T-helper 1 cell (primary cell): ENCODE measurements at regions not wholly inside any gene's neighbourhood (a gene's known extent, or its start where the extent isn't known, plus 50 kb on each side); places are given as distances from the start of the nearest gene placed in this dataset.

Experiments
- DNase-seq, 5 donors: peaks; one replicate each; pipeline ENCODE4 v3.0.0-alpha.2; 2012 to 2020

DNA sequence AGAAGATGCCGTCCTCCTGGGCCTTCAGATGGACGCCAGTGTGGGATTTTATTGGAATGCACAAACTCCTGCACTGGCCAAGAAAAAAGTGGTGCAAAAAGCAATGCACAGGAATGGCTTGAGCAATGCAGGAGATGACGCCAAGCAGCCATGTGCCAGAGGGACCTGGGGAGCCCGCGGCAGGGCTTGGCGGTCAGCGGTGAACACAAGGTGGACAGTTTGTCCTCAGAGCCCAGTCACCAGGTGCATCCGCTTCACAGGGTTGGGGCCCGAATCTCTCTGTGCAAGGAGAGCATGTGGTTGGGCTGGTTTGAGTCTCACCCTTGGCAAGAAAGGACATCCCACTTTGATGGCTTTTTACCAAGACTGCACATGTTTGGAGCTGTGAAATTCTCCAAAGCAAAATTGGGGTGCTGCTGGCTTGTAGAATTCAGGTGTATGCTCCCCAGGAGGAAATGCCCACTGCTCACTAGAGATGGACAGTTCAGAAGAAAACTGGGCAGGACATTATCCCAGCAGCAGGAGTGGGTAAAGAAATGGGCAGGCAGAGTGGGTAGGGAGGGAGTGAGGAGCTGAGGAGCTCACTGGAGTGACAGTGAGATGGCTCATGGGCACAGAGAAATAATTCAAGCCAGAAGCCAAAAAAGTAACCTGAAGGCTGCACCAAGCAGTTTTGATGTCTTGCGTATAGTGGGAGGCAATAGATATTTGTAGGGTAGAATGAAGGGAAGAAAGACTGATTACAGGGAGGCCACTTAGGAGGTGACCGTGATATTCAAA, 463.9 kb downstream of the MTRR start:
- no peak for DNase-seq

DNA sequence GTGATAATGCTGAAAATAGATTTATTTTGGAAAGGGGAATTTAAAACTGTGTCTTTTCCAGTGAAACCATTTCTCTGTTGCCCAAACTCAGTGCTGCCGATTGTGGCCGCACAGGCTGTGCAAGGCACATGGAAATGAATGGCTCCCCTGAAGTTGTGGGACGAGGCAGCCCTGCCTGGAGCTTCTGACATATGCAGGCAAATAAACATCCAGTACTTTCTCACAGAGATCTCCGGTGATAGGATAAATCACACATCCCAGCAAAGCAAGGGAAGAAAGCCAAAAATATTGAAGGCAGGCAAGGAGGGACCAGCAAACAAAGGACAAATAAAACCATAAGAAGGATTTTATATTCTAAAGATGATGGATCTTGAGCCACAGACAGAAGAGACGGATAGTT, 464.5 kb downstream of the MTRR start:
- DNase-seq = no peak

DNA sequence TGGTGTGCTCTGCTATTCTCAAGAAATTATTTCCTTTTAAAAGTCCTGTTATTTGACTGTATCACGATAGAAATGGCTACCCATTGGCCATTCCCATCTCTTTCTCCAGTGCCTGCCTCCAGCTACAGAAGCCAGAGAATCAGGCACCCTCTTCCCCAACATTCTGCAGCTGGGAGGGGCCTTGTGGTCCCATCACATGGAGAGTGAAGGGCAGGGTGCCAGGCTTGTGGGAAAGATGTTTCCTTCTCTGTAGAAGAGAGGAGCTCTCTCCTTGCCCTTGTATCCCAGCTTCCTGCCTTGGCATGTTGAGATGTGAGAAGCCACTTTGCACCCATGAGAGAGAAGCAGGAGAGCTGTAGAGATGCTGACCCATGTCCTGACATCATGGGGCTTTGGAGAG, 465.0 kb downstream of the MTRR start:
- DNase-seq = no peak

DNA sequence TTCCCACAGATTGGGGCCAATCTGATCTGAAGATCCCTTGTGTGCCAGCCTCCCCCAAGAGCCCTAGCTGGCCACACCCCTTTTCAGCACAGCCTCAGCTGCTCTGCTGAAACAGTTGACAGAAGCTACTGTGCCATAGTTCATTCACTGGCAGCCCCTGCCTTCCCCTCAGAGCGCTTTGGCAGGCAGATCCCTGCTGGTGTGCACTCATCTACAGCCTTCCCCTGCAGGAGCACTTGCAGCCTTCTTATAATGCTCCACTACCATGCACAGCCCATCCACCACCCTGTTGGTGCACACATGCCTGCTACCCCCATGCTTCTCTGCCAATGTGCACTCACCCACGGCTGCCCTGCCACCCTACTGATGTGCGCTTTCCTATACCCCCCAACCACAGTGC, 471.3 kb downstream of the MTRR start:
- DNase-seq = no peak

DNA sequence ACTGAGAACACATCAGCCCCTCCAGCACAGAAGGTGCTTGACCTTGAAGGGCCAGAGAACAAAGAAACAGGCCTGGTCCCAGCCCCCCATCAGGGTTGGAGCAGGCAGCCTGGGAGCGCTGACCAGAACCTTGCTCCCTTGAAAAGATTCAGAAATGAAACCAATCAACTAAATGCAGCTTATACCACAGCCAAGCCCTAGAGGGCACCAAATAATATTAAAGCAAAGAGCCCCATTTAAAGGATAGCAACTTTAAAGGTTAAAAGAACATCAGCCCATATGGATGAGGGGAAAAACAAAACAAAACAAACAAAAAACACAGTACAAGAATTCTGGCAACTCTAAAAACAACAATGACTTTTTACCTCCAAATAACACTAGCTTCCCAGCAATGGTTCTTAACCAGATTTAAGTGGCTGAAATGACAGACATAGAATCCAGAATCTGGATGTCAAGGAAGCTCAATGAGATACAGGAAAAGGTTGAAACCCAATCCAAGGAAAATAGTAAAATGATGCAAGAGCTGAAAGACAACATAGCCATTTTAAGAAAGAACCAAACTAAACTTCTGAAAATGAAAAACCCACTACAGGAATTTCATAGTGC, 471.9 kb downstream of the MTRR start:
- no peak for DNase-seq

DNA sequence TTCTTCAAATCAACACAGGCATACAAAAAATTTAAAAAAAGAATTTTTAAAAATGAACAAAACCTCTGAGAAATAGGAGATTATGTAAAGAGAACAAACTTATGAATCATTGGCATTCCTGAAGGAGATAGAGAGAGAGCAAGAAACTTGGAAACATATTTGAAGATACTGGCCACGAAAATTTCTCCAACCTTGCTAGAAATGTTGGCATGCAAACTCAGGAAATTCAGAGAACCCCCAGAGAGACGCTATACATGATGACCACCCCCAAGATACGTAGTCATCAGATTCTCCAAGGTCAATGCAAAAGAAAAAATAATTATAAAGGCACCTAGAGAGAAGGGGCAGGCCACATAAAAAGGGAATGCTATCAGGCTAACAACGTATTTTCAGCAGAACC, 472.5 kb downstream of the MTRR start:
- no peak for DNase-seq

DNA sequence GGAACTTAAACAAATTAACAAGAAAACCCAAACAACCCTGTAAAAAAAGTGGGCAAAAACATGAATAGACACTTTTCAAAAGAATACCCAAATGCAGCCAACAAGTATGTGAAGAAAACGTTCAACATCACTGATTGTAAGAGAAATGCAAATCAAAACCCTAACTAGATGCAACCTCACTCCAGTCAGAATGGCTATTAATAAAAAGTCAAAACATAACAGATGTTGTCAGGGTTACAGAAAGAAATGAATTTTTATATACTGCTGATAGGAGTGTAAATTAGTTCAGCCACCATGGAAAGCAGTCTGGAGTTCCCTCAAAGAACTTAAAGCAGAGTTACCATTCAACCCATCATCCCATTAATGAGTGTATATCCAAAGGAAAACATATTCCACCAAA, 479.0 kb downstream of the MTRR start:
- DNase-seq = no peak

DNA sequence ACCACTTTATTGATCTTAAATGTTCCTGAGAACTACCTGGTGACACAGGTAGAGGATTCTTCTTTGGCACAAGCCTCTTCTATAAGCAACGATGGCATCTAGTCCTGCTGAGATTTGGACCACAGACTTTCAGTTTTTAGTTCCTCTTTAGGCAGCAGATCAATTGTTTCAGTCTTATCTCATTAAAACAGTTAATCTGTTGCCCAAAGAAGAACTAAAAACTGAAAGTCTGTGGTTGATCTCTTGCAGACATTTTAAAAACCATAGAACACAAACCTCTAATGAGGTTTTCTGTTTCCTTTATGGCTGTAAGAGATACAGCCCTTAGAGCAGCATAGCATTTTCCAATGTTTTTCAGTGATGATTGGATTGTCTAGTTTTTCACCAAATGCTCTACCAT, 480.9 kb downstream of the MTRR start:
- DNase-seq = no peak

DNA sequence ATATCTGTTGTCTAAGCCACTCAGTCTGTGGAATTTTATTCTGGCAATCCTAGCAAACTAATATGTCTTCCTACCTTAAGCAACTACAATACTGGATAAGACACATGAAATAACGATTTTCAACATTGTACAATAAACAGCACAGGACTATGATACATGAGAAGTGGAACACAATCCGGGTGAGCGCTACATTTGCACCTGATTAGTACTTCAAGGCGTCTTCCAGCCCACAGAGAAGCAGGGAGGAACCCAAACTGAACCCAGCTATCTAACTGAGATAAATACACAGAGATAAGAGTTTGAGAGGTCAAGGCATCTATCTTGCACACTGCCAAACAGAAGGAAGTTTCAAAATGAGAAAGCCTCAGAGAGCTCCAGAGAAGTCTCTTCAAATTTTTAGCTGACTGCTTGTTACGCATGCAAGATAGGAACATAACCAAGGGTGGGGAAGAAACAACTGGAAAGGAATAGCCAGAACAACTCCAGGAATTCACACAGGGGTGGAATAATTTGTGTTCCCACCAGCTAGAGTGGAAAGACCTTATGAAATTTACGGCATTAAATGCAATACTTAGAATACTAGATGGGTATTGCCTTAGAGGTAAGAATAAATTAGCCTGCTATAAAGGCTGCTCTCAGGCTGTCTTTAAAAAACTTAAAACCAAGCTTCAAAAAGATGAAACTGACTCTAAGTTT, 481.8 kb downstream of the MTRR start:
- DNase-seq = no peak

DNA sequence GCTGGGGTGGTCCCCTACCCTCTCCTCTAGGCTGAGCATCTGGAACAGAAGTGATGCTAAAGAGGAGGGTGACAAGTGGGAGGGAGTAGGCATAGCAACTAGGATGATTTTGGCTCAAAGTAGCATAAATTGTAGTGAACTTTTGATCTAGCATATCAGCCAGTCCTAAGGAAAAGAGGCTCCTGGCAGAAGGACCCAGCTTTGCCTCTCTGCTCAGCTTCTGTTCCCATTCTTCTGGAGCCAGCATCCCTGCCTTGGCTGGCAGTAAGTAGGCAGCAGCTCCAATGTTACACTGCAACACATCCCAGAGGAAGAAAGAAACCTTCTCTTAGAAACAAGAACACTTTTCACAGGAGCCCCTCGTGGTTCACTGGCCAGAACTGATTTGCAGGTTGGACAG, 487.0 kb downstream of the MTRR start:
- no peak for DNase-seq

DNA sequence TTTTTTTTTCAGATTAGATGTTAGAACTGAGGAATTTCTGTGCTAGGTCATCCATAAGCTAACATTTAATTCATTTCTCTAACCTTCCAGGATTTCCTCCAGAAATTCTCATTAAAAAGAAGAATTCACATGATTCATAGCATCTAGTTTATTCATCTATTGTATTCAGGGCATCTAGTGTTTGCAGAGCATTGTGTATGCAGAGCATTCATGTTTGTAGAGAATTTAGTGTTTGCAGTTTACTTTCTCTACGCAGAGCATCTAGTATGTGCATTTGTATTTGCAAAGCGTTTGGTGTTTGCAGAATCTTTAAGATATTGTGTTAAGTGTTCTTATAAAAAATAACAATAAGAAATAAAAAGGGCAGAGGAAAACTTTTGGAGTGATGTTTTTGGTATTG, 491.1 kb downstream of the MTRR start:
- DNase-seq = no peak

DNA sequence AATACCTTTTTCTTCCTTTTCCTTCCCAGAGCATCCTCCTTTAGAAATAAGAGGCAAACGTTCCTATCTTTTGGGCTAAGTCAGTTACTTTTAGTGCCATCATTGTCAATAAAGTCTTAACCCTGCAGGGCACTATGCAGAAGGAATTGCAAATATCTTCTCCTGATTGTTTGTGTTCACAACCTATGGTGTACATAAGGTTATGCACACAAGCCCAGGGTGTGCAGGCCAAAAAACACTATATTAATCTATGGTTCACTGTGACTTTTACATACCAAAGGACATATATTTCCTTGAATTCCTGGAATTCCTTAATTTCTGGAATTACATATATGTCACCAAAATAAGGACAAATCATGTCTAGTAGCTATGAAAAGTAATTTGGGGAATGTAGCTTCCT, 493.5 kb downstream of the MTRR start:
- no peak for DNase-seq

DNA sequence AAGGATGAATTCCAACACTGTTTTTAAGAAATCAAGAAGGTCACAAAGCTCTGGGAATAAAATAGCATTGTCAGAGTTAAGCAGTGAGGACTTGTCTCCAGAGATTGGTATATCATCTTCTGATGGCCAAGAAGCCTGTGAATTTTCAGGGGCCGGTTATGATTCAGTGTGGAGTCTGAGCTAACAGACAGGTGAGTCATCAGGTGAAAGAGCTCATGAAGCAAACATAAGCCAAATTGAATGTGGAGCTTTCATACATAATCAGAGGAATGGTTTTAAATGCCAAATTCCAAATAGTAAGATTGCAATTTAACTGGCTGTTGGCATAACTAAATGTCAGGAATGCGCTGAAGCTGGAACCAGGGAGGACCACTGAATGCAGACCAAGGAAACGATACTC, 494.2 kb downstream of the MTRR start:
- no peak for DNase-seq

DNA sequence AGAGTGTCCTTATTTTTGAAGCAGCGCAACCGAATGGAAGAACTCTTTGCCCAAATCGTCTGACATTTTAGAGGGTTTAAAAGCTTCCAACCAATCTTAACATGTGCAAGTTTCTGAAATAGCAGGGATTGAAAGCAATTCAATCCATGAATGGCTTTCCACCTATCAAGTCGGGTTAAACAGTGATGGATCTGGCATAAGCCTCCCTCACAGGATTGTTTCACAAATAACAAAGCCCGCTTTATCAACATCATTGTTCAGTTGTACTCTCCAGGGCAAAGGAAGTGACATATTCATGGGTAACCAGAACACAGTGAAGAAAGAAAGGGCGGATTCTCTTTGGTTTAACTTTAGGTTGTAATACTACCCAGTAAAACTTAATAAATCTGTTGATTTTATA, 497.3 kb downstream of the MTRR start:
- no peak for DNase-seq

DNA sequence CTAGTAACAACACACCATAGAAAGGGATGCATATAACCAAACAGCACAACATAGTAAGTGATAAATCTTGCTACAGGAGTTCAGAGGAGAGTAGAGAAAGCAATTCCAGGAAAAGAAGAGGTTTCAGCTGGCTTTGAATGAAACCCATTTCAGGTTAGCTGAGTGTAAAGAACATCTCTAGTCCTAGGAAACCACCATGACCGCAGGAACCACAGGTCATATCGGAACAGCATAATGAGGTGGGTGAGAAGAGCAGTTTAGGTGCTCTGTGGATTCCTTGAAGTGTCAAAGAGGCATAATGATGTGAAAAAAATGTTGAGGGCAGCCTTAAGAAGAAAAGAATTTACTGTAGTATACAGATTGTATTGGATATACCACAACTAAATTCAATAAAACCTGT, 507.5 kb downstream of the MTRR start:
- peak in 1 of 5 donors; percentile 29 for DNase-seq

DNA sequence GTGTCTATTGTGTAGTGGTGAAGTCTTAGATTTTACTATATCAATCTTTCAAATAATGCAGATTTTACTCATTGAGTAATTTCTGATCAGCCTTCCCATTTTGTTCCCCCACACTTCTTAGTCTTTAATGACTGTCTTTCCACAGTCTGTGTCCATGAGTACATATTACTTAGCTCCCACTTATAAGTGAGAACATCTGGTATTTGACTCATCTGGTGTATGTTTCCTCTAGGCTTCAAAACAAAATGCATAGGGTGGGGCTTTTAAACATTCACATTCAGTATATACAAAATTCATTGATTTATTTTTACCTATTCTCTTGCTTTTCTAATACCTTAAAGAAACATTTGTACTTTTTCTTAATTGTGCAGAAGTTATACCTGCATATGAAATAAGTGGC, 513.0 kb downstream of the MTRR start:
- DNase-seq = no peak

DNA sequence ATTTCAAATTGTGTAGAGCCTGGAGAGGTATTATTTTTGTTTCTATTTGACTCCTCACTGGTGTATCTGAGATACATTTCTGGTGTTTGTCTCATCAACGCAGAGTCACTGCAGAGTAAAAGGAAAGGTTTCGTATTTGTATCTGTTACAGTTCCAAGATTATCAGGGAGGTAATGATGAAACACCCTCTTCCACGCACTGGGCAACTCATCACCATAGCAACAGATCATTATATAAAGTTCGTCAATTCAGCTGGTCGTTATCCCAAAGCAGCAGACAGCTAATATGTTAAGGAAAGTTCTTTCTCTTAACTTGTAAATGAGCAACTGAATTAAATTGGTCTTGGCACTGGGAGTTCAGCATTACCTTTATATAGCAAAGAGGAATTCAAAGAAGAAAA, 513.5 kb downstream of the MTRR start:
- DNase-seq = no peak

DNA sequence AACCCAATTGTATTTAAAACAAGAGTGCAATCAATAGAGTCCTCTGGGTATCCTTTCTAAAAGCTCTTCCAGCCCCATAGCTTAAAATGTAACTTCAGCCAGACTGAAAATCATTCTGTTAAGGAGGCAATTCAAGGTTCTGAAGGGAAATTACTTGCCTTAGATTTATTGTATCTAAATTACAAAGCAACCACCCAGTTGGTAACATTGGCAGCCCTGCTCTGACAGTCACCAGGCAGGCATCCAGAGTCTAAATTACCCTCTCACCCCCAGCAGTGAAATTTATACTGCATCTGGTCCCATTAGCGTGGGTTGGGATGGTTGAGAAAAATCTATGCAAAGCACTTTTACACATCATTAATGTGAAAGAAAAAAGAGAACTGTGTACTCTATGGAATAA, 514.7 kb downstream of the MTRR start:
- DNase-seq = no peak

DNA sequence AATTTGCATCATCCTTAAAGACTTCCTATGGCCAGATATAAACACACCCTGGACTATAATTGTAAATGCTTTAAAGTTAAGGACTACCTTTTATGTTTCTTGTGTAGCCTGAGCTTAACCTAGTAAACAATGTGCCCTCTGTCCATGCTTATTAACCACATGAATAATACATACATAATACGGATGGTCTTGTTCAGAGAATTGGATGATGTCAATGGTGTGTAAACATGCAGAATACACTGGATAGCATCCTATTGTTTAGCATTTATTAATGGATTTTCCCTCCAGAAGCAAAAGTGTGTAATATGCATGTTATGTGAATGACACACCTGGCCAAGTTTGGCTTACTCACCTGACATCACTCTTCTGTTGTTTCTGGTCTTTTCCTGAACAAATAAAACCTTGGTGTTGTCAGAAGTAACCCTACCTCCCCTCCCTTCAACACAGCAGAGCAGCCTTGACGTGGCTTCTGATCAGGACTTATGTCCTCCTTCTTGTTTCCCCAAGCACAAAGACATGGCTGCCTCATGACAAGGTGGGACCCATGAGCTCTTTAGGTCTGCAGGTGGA, 517.9 kb downstream of the MTRR start:
- DNase-seq = no peak

DNA sequence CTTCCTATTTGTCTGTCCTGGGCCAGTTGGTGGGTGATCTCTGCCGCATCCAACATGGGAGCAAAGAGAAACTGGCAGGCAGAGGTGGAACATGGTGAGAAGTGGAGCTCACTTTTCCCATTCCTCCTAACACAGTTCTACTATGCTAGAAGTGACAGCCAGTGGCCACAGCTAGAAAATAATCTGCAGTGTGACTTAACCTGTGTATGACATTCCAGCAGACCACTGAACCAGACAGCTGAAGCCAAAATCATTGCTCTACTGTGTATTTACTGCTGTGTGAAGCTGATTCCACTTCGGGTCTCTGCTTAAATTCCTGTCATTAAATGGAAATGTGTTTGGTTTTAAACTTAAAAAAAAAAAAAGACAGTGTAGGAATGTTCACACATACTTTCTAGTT, 523.0 kb downstream of the MTRR start:
- no peak for DNase-seq

DNA sequence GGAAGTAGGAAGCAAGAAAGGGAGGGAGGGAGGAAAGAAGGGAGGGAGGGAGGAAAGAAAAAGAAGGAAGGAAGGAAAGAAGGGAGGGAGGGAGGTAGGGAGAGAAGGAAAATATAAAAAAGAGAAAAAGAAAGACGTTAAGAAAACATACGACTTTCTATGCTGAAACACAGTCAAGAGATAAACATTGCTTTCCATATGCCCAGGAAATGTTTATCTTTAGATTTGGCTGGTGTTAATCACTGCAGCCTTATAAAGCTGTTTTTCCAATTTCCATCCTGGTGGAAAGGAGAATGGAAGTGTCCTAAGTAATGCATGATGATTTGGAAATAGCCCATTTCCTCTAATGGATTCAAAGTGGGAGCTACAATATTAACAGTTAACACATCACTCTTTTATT, 524.3 kb downstream of the MTRR start:
- no peak for DNase-seq

DNA sequence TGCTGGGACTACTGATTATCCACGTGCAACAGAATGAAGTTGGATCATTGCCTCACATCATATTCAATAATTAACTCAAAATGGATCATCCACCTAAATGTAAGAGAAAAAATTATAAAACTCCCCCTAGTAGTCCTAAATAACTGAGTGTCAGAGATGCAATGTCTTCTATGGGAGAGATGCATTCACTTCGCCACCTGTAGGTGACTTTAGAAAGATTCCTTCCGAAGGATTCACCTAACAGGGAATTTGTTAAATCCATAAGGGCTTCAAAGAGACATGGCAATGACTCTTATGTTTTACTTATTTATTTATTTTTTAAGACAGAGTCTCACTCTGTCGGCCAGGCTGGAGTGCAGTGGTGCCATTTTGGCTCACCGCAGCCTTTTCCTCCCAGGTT, 526.0 kb downstream of the MTRR start:
- no peak for DNase-seq

DNA sequence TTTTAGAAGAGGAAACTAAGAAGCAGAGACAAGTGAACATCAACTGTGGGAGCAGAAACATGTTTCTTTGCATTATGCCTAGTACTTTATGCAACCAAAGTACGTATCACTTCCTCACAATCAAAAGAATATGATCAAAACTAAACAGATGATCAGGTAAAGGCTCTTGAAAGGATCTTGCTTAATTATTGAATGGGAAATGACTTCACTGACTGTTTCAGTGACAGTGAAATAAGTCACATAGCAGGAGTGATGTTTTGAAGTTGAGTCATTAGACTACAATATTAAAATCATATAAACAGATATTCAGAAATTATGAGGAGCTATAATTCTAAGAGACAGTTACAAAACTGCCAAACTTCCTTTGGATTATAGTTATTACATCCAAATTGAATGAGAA, 527.3 kb downstream of the MTRR start:
- DNase-seq = no peak

DNA sequence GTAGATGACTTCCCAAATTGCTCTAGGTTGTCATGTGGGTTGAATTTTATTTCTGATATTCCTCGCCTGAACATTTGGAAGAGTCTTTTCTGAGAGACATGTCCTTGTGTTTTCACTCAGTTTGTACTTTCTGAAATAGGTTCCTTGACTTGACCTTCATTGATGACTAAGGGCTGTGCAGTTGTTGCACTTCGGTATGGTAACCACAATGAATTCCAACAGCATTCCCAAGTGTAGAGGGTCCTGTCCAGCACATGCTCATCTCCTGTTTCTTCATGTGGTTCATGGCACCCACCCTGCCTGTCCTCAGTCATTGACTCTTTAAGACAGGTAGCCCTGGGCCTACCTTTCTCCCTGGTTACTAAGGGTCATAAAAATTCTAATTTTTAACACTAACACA, 527.8 kb downstream of the MTRR start:
- DNase-seq = no peak
